Coronary artery (tissue), 2 donors: ENCODE measurements at regions not wholly inside any gene's neighbourhood (a gene's known extent, or its start where the extent isn't known, plus 50 kb on each side); places are given as distances from the start of the nearest gene placed in this dataset.

Experiments
- DNase-seq: peaks from one replicate; pipeline ENCODE4 v3.0.0-alpha.2; 2017; ENCODE audit warnings: low spot score
- H3K27ac ChIP-seq, 2 donors: fragments of 200-600 bp; sonication (generic); one replicate each; pipeline ENCODE4 v1.5.1; 2016 to 2019
- H3K4me3 ChIP-seq: fragments of 200-600 bp; sonication (generic); 2 replicates; pipeline ENCODE4 v1.5.1; 2016; ENCODE audit warnings: mild to moderate bottlenecking, moderate library complexity
- TF ChIP-seq, protein P1 (sequence below): fragments of 200-600 bp; sonication (generic); IDR thresholded peaks from one replicate; pipeline ENCODE4 v1.5.1; 2019; ENCODE audit warnings: antibody characterized with exemption

- H3K27ac ChIP-seq, result no peak overlapping the region
- DNase-seq, result no peak
Measured at GRCh38 chr2:8631465-8632005, 50.3 kb upstream of the ID2 start.

More at GRCh38 chr2:8631465-8632005, 50.3 kb upstream of the ID2 start:
- TF ChIP-seq, protein P1, sequence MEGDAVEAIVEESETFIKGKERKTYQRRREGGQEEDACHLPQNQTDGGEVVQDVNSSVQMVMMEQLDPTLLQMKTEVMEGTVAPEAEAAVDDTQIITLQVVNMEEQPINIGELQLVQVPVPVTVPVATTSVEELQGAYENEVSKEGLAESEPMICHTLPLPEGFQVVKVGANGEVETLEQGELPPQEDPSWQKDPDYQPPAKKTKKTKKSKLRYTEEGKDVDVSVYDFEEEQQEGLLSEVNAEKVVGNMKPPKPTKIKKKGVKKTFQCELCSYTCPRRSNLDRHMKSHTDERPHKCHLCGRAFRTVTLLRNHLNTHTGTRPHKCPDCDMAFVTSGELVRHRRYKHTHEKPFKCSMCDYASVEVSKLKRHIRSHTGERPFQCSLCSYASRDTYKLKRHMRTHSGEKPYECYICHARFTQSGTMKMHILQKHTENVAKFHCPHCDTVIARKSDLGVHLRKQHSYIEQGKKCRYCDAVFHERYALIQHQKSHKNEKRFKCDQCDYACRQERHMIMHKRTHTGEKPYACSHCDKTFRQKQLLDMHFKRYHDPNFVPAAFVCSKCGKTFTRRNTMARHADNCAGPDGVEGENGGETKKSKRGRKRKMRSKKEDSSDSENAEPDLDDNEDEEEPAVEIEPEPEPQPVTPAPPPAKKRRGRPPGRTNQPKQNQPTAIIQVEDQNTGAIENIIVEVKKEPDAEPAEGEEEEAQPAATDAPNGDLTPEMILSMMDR, result no peak
- no peak overlapping the region for H3K4me3 ChIP-seq
